Left renal pelvis (tissue), 4 donors: ENCODE measurements at regions not wholly inside any gene's neighbourhood (a gene's known extent, or its start where the extent isn't known, plus 50 kb on each side); places are given as distances from the start of the nearest gene placed in this dataset.
A peak's percentile ranks its signal among the peaks of the same experiment; 100 is the strongest.
"Not testable (repeated sequence)": the region's sequence is repeated elsewhere in the genome, so short reads cannot be mapped to it uniquely, and the experiment has no call there.

Experiments
- DNase-seq, 4 donors: peaks; one replicate each; pipeline ENCODE4 v3.0.0-alpha.2; 2013; ENCODE audit warnings: low read depth in 4 of 4, low spot score in 3 of 4

DNA sequence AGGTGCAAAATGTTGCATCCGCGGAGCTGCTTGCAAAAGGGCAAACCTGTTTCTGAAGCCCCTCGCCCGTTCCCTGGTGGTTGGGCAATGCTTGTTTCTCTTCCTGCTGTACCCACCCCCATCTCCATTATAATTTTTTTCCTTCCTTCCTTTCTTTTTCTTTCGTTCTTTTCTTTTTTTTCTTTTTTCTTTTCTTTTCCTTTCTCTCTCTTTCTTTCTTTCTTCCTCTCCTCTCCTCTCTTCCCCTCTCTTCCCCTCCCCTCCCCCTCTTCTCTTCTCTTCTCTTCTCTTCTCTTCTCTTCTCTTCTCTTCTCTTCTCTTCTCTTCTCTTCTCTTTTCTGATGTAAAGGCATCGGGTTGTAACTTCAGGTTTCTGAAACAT lies 278.2 kb downstream of the GATA3 start:
- no peak for DNase-seq

GRCh38 chr10:8334631-8335030 lies 280.1 kb downstream of the GATA3 start:
- no peak for DNase-seq

- DNase-seq = peak in 1 of 4 donors; percentile 11
Measured at GRCh38 chr10:8336629-8337331, 282.3 kb downstream of the GATA3 start.

DNA sequence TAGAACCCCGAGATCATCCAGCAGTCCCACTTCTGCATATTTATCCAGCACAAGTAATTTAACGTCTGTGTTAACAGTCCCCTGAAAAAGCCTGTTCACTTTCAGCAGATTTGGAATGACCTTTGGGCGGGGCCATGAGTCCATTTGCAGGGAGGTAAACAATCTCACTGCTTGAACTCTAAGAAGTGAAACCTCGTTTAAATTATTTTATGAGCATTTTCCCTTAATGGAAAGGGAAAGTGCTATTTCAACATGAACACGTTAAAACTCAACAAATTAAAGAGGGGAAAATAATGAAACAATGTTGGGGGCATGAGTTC lies 282.8 kb downstream of the GATA3 start:
- DNase-seq = no peak

GRCh38 chr10:8338177-8338766 lies 283.8 kb downstream of the GATA3 start:
- no peak for DNase-seq

- DNase-seq = no peak
Measured at GRCh38 chr10:8344756-8345155, 290.3 kb downstream of the GATA3 start.

DNA sequence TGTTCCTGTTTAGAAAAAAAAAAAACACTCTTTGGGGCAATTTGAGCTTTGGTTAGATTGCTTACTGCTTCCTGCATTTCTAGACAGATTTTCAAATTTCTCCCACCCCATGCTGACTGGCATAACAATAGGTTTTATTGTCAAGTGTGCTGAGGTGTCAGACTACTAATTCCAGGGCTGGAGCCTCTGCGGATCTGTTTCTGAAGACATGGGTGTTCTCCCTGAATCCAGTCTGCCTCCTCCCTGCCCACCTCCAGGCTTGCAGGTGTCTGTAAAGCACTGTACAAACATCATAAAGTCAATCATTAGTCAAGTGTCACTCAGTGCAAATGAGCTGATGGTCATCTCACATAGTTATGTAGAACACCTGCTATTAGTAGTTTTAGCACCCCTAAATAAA lies 292.4 kb downstream of the GATA3 start:
- DNase-seq = no peak

DNA sequence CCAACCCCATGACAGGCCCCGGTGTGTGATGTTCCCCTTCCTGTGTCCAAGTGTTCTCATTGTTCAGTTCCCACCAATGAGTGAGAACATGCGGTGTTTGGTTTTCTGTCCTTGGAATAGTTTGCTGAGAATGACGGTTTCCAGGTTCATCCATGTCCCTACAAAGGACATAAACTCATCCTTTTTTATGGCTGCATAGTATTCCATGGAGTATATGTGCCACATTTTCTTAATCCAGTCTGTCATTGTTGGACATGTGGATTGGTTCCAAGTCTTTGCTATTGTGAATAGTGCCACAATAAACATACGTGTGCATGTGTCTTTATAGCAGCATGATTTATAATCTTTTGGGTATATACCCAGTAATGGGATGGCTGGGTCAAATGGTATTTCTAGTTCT lies 293.1 kb downstream of the GATA3 start:
- not testable (repeated sequence) for DNase-seq

- no peak for DNase-seq
Measured at GRCh38 chr10:8349610-8350249, 295.2 kb downstream of the GATA3 start.

- DNase-seq = no peak
Measured at GRCh38 chr10:8350250-8350967, 295.9 kb downstream of the GATA3 start.

GRCh38 chr10:8352171-8353075 lies 297.9 kb downstream of the GATA3 start:
- no peak for DNase-seq

DNA sequence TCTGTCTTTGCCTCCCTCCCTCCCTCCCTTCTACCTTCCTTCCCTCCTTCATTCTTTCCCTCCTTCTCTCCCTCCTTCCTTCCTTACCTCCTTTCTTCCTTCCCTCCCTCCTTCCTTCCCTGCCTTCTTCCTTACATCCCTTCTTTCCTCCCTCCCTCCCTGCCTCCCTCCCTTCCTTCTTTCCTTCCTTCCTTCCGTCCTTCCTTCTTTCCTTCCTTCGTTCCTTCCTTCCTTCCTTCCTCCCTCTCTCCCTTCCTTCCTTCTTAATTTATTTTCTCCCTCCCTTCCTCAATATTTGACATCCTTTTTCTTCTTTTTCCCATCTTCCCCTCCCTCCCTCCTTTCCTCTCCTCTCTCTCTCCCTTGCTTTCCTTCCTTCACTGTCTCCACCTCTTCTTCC lies 301.8 kb downstream of the GATA3 start:
- no peak for DNase-seq

- DNase-seq = no peak
Measured at GRCh38 chr10:8359467-8359866, 305.0 kb downstream of the GATA3 start.

DNA sequence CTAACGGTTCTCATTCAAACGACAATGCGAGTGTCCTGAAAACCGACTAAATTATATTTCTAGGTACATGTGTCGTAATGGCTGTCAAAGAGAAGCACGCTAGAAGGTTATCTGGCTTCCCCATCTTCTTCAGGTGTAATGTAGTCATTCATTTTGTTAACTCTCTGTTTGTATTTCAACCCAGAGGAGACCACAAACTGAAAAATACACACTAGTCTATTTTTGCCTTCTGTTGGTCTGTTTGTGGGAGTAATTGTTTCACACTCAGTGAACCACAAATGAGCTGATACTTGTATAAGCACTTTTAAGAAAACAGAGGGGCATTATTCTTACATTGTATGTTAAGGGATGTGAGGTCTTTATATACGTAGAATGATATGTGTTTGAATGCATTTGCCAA lies 305.9 kb downstream of the GATA3 start:
- DNase-seq = no peak

- no peak for DNase-seq
Measured at GRCh38 chr10:8360814-8361509, 306.5 kb downstream of the GATA3 start.

DNA sequence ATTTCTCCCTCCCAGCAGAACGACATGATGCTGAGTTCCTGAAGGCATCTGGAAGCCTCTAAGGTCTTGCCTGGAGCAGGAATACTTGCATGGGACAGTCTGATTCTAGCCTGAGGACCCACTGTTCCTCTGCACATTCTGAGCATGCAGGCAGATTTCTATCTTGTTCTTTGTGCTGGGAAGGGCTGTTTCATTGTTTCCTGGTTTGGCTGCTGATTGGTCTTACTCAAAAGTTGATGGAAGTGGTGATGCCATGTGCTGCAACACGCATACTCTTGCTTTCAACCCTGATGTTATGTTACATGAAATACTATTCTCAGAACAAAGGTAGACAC lies 307.0 kb downstream of the GATA3 start:
- no peak for DNase-seq

DNA sequence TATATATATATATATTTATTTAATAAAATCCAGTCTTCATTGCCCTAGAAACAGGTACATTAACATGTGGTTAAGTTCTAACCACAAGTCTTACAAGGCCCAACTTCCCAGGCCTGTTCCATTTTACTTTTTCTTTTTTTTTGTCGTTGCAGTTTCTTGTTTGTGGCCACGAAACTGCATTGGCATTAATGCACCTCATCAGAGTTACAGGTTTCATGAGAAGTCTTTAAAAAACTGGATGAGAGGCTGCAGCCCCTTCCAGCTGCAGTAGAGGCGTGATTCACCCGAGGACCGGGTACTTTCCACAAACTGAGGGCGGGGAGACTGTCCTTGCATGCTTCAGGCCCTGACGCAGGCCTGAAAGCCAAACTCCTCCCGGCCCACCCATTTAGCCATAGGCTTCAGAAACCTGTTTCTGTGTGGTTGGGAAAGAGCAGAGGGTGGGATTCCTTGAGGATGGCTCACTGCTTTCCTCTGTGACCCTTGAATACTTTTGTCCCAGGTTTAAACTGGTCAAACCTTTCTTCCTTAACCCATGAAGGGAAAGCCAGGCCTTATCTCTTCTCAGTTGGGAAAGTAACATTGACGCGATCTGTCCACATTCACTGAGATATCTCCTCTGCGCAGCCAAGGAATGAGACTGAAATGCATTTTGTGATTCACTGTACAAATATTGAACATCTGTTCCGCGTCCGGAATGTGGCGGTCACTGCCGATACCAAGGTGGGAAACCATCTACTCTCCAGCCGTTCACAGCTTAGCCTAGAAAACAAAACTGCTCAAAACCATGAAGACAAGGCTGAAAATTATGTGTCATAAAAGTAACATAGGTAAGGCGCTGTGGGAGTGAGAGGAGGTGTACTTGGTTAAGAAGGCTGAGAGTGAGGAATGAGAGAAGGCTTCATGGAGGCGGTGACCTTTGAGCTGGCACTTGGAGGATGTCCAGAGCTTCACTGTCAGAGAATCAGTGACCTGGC lies 311.7 kb downstream of the GATA3 start:
- no peak for DNase-seq

DNA sequence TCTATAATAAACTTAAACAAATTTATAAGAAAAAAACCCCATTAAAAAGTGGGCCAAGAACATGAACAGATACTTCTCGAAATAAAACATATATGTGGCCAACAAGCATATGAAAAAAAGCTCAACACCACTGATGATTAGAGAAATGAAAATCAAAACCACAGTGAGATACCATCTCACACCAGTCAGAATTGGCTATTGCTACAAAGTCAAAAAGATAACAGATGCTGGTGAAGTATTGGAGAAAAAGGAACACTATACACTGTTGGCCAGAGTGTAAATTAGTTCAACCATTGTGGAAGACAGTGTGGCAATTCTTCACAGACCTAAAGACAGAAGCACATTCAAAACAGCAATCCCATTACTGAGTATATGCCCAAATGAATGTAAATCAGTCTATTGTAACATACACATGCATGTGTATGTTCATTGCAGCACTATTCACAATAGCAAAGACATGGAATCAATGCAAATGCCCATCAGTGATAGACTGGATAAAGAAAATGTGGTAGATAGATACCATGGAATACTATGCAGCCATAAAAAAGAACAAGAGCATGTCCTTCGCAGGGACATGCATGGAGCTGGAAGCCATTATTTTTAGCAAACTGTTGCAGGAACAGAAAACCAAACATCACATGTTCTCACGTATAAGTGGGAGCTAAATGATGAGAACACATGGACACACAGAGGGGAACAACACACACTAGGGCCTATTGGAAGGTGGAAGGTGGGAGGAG lies 313.4 kb downstream of the GATA3 start:
- DNase-seq = not testable (repeated sequence)
